ENCODE measurements at regions not wholly inside any gene's neighbourhood (a gene's known extent, or its start where the extent isn't known, plus 50 kb on each side); places are given as distances from the start of the nearest gene placed in this dataset.
A peak's percentile ranks its signal among the peaks of the same experiment; 100 is the strongest.

- no peaks in the 10 kb centered on the region for H3K27me3 ChIP-seq
- DNase-seq (no peak), ATAC-seq (no peak)
- peaks cover 15% of the 10 kb centered on the region for H3K4me1 ChIP-seq
- WGBS, 2 donors = 76 to 94% methylated on average over 6 of the region's 6 CpGs
- no peak overlapping the region for H3K4me3 ChIP-seq
- peaks cover 0 to 4% (median 0%) of the 10 kb centered on the region in 3 donors for H3K9me3 ChIP-seq
- no peaks in the 10 kb centered on the region for H3K36me3 ChIP-seq (replicated peaks in 1 of 2; ENCODE audit: insufficient read depth in 1 of 2, low read depth in 2 of 2)
- TF ChIP-seq POLR2A (IDR thresholded peaks at IDR 0.05) (no peak), CTCF (IDR thresholded peaks at IDR 0.05) (no peak)
- H3K27ac ChIP-seq = no peak overlapping the region
- intact Hi-C loops (cut with DNase I) = no loop called here
These were observed 279.9 kb upstream of the NEBL start for GRCh38 chr10:21176934-21177480.

- peak in 1 of 4 donors; percentile 22 for DNase-seq
- H3K9me3 ChIP-seq = peaks cover 0 to 4% (median 0%) of the 10 kb centered on the region in 3 donors
- no peaks in the 10 kb centered on the region for H3K36me3 ChIP-seq (replicated peaks in 1 of 2; ENCODE audit: insufficient read depth in 1 of 2, low read depth in 2 of 2)
- no peaks in the 10 kb centered on the region for H3K27me3 ChIP-seq
- intact Hi-C loops (cut with DNase I) = no loop called here
- no peak overlapping the region for H3K27ac ChIP-seq
- 87 to 98% methylated on average over 4 of the region's 4 CpGs for WGBS, 2 donors
- no peak overlapping the region for H3K4me3 ChIP-seq
- TF ChIP-seq POLR2A (IDR thresholded peaks at IDR 0.05) = no peak
- no peak for TF ChIP-seq CTCF (IDR thresholded peaks at IDR 0.05)
- peaks cover 24% of the 10 kb centered on the region for H3K4me1 ChIP-seq
- no peak for ATAC-seq
These were observed 278.7 kb upstream of the NEBL start for GRCh38 chr10:21175797-21176196.

GRCh38 chr10:21174715-21175495 lies 277.8 kb upstream of the NEBL start:
- TF ChIP-seq POLR2A (IDR thresholded peaks at IDR 0.05) = no peak
- no peak for TF ChIP-seq CTCF (IDR thresholded peaks at IDR 0.05)
- peaks cover 24% of the 10 kb centered on the region for H3K4me1 ChIP-seq
- H3K27ac ChIP-seq = peak overlapping the region; percentile 89 to 93 (median 91)
- H3K4me3 ChIP-seq = peak overlapping the region; percentile 31 to 92
- ATAC-seq (peak; percentile 1), DNase-seq (peak in 3 of 4 donors; percentile 11 to 31 (median 18))
- no peaks in the 10 kb centered on the region for H3K36me3 ChIP-seq (replicated peaks in 1 of 2; ENCODE audit: insufficient read depth in 1 of 2, low read depth in 2 of 2)
- H3K27me3 ChIP-seq = no peaks in the 10 kb centered on the region
- intact Hi-C loops (cut with DNase I) = no loop called here
- WGBS, 2 donors = 17 to 26% methylated on average over 31 to 33 of the region's 33 CpGs
- H3K9me3 ChIP-seq = peaks cover 0 to 4% (median 0%) of the 10 kb centered on the region in 3 donors

- peak; percentile 90 for ATAC-seq
- WGBS, 2 donors = 0% methylated on average over 15 to 105 of the region's 107 CpGs
These were observed 276.9 kb upstream of the NEBL start for GRCh38 chr10:21173802-21174714.

More at GRCh38 chr10:21173802-21174714, 276.9 kb upstream of the NEBL start:
- TF ChIP-seq CTCF (IDR thresholded peaks at IDR 0.05) (peak in 1 of 7 experiments; percentile 18), POLR2A (IDR thresholded peaks at IDR 0.05) (peak; percentile 71 to 95 (median 72))
- Histone ChIP-seq H3K27ac (peak overlapping the region; percentile 89 to 93 (median 91)), H3K4me3 (peak overlapping the region; percentile 65 to 92), H3K4me1 (peaks cover 24% of the 10 kb centered on the region), H3K9me3 (no peaks in the 10 kb centered on the region), H3K27me3 (no peaks in the 10 kb centered on the region), H3K36me3 (replicated peaks in 1 of 2; ENCODE audit: insufficient read depth in 1 of 2, low read depth in 2 of 2) (no peaks in the 10 kb centered on the region)
- intact Hi-C loops (cut with DNase I) = no loop called here
- DNase-seq = peak; percentile 90 to 92 (median 91)
